HG03060 (cell line): ENCODE measurements at regions not wholly inside any gene's neighbourhood (a gene's known extent, or its start where the extent isn't known, plus 50 kb on each side); places are given as distances from the start of the nearest gene placed in this dataset.

Source experiments
- ATAC-seq: cut with Tn5 transposase; IDR thresholded peaks from one replicate; pipeline ENCODE4 v1.9.1; 2021; ENCODE audit warnings: low read depth, moderate number of reproducible peaks; ENCODE audit not compliant: unreplicated experiment

DNA sequence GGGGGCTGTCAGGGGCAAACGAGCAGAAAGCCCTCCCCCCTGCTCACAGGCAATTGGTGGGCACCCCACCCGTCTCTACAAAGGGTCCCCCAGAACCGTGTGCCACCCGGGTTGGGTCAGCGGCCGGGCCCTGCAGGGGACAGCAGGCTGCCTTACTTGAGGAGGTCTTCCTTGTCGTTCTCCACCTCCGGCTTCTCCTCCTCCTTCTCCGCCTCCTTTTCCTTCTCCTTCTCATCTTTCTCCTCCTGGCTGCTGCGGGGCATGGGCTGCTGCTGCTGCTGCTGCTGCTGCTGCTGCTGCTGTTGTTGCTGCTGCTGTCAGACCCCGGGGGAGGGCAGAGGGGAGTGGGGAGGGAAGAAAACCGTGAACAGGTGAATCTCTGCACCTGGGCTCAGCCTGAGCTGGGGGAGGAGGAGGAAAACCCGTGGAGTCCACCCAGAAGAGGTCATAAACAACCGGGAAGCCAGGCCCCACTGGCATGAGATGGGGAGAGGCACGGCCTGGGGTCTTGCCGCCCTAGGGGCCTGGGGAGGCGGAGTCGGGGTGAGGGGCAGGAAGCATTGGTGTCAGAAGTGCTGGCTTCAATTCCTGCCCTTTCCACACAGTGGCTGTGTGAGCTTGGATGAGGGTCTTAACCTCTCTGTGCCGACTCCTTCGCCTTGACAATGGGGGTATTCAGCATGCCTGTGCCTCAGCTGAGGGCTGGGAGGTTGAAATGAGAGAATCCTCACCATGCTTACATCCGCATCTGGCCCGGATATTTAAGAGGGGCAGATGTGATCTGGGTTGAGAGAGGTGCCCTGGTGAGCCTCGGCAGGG lies 107.6 kb downstream of the RFLNA start:
- no peak for ATAC-seq

DNA sequence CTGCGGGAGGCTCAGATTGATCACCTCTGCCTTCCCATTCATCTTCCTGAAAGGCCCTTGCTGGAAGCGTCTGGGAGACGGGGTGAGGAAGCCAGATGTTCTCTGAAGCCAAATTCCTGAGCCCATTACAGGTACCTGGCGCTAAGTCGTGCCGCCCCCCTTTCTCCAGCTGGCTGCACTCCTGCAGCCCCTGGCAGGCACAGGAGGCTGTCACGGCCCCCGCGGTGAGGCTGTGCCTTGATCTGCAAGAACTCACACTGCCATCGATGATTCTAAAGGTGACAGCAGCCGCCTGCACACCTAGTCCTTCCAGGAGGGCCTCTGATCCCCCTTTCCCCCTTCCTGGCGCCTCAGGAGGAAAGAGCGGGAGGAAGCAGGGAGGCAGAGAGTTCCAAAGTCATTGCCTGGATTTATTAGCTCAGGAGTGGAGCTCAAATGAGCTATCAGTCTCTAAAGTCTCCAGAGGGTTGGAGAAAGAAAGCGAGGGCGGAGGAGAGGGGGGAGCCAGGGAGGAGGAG lies 106.9 kb downstream of the RFLNA start:
- no peak for ATAC-seq

DNA sequence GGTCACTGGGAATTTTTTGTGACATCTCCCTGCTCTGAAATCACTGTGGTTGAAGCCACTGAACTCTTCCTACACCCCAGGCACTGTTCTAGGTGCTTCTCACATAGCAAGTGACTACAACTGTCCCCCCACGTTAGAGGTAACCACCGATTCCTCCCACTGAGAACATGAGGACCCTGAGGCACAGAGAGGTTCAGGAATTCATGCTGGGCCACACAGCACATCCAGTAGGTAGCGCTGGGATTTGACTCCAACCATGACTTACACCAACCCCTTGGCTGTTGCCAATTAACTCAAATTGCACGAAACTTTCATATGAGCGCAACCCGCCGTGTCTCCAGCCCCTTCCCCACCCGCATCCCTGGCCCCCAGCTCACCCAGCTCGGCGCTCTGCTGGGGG lies 105.2 kb downstream of the RFLNA start:
- ATAC-seq, result no peak

DNA sequence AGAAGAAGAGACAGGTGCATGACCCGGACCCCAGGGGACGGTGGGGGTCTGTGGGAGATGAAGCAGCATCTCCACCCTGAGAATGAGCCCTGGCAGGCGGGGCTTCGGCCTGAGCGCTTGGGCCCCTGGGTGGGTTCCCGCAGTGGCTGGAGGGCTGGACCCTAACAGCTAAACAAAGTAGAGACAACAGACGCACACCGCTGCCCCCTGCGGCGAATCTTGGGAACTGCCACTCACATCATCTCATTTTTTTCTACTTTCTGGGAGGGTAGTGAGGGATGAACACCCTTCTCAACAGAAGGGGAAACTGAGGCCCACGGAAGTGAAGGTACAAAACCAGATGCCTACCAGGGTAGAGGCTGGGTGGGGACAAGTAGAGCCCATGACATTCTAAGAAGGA lies 104.7 kb downstream of the RFLNA start:
- no peak for ATAC-seq

DNA sequence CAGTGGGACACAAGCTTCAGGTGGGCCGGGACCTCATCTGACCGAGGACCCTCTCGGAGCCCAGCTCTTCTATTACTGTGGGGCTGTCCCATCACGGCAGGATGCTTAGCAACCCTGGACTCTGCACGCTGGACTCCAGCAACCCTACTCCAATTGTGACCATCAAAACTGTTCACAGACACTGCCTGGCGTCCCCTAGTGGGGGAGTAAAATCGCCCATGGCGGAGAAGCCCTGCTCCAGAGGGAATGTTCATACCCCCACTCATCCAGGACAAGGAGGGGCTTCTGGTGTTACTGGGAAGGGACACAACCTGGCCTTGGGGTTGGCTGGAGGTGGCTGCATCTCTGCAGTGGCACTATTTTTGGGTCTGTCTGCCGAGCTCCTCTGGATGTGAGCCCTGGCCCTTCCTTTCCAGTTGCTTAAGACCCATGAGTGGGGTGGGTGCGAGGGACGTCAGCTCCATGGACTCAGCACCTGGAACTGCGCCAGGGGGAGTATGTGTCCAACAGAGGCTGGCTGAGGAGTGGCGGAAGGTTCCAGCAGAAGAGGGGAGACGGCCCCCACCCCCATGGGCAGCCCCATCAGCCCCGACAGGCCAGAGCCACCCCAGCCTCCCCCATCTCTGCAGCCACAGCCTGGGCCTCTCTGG lies 103.8 kb downstream of the RFLNA start:
- no peak for ATAC-seq

DNA sequence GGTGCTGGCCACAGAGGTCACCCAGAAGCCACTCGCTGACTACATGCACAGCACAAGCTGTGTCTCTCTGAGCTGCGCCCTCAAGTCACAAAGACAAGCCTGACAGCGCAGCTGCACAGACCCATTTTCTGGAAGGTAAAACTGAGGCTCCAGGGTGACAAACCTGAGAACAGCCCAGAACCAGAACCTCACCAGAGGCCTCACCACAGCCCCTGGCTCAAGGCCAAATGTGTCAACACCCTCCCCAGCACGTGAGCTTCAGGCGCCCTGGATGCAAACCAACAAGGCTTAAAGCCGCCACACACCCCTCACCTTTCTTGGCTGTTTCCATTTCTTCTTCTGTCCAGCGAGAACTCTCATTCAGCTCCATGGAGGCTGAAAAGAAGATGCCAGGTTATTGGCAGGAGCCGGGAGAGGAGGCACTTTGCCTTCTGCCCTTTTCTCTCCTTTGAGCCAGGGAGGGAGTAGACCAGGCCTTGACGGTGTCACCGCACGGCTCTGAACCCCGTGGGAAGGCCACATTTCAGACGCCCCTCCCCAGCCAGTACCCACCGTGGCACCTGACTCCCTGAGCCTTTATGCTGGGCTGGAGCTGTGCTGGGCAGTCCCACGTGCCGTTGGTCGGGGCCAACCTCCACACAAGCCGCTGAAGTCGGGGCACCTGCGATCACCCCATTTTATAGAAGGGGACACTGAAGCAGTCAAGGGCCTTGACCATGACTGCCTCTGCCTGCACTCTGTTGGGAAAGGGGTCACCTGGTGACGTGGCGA lies 103.1 kb downstream of the RFLNA start:
- no peak for ATAC-seq

DNA sequence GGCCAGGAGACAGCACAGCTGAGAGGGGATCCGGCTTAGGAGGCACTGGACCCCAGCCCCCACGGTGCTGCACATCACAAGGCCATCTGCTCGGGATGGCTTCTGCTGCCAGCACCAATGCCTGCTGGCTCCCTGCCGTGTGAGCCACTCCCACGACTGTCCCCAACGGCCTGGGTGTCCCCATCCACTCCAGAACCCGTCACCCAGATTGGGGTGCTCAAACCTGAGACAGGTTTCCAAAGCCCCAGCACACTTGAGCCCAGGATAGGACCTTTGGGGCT lies 102.4 kb downstream of the RFLNA start:
- no peak for ATAC-seq

DNA sequence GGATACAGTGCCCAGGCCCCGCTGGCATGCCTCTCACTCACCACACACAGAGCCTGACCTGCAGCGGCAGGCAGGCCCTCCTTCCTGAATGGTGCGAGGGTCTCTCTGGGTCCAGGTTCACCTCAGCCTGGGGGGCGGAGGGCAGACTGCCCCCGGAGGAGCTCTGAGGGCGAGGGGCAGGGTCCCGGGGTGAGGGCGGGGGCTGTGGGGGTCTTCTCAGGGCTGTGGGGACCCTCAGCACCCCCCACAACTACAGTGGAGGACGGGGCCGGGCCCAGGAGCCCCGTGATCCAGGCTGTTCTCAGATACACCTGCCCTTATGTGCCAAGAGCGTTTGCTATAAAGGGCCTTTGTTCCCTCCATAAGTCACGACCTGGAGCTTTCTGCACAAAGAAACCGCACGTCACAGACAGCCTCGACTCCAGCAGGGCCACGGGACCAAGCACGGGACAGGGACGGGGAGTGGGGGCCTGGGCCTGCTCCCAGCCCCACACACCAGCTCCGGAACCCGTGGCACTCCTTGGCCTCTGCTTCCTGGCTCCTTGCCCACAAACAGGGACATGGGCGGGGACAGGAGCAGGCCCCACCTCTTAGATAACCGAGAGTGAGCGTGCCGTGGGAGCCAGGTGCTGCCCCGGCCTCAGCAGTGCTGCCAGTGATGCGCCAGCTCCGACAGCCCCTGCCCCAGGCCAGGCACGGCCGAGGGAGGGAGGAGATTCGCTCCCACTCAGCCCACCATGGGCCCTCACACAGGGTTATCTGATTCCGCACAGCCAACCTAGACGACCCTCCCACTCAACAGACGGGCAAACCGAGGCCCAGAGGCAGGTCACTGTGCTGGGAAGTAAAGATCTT lies 101.9 kb downstream of the RFLNA start:
- no peak for ATAC-seq

DNA sequence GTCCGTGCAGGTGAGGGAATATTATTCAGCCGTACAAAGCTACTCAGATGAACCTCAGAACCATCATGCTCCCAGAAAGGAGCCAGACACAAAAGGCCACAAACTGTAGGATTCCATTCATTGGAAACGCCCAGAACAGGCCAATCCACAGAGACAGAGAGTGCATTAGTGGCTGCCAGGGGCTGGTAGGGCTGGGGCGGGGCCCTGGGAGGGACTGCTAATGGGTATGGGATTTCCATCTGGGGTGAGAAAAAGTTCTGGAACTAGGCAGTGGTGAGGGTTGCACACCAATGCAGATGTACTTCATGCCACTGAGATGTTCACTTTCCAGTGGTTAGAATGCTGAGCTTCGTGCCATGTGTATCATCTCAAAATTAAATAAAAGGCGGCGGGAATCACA lies 101.1 kb downstream of the RFLNA start:
- no peak for ATAC-seq

DNA sequence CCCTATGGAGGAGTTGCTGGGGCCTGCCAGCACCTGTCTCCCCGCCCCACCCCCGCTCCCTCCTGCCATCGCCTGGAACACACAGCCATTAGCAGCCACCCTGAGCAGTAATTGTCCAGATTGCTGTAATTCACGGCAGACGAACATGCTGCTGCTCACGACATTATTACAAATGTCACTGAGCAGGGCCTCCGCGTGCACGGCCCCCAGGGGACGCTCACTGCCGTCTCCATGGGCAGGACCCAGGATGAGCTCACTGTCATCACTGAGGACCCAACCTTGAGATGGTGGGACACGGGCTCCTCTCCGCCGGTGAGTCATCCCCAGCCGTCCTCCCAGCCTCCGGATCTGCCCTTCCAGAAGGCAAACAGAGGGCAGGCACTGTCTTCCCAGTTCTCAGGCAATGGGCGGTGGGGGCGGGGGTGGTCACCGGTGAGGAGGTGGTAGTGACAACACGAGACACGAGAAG lies 100.4 kb downstream of the RFLNA start:
- ATAC-seq, result no peak

DNA sequence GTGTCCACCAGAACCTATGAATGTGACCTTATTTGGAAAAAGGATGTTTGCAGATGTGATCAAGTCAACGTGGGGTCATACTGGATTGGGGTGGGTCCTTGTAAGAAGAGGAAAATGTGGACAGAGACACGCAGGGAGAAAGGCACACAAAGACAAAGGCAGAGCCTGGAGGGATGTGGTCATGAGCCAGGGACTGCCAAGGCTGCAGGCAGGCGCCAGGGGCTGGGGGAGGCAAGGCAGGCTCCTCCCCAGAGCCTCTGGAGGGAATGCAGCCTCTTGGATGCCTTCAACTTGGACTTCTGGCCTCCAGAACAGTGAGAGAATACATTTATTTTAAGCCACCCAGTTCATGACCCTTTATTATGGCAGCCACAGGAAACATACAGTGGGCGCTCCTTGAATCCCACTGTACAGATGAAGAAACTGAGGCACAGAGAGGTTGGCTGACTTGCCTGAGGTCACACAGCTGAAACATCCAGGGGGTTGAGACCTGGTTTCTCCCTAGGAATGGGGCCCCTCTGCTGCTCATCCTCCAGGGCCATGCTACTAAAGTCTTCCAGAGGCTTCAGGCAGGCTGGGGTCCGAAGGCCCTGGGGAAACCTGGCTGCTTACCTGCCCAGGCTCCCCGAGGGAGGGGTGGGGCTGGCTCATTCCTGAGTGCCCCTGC lies 99.7 kb downstream of the RFLNA start:
- ATAC-seq, result no peak

DNA sequence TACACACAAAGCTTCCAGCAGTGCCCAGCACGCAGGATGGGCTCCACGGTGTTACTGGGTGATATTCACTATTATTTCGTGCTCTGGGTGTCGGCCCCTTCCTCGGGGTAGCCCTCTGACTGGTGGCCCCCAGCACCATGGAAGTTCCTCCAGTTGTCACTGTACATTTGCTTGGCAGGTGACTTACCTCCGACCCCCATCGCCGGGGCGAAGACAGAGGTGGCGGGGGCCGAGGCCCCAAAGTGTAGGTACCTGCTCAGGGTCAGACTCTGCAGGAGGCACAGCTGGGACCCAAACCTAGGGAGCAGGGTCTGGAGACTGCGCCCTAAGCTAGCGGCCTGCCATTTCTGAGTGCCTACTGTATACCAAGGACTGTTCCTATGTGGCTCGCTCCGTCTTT lies 98.9 kb downstream of the RFLNA start:
- no peak for ATAC-seq

DNA sequence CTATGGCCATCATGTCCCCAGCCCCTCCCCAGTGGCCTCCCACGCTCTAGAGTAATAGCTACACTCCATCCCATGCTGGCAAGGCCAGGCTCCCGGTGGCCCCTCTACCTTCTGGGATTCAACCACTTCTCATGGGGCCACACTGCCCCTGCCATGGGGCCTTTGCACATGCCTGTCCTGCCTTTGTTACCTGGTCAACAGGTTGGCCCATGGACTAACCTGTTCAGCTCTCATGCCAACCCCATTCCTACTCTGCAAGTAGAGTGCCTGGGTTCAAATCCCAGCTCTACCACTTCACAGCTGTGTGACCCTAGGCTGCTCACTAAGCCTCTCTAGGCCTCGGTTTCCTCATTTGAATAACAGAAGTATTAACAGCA lies 98.5 kb downstream of the RFLNA start:
- no peak for ATAC-seq

DNA sequence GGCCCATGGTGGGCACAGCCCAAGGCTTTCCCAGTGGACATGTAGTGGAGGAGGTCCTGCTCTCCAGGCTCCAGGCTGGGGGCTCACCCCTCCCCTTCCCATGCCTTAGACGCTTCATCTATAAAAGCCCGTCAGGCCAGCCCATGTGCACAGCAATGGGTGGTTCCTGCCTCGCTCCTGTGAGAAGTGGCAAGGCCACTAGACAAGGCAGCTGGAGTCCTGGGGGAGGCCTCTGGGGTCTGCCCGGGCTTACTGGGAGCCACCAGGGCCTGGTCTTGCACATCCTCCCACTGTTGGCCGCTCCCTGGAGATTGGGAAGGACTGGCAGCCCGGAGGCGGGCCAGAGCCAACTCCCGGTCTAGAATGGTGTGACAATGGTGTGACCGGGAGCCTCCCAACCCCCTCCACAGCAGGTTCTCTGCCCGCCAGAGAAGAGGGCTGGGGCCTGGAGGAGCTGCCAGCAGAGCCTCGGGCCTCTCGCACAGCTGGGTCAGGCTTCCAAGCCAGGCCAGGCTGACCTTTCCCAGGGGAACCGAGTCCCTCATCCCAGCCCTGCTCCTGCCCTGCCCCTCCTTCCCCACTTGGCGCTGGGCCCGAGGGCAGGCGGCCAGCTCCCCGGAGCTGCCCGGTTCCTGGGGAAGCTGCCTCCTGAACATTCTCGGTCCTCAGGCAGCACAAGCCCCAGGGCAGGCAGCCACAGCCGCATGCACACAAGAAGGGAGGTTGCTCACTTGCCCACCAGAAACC lies 97.9 kb downstream of the RFLNA start:
- no peak for ATAC-seq

DNA sequence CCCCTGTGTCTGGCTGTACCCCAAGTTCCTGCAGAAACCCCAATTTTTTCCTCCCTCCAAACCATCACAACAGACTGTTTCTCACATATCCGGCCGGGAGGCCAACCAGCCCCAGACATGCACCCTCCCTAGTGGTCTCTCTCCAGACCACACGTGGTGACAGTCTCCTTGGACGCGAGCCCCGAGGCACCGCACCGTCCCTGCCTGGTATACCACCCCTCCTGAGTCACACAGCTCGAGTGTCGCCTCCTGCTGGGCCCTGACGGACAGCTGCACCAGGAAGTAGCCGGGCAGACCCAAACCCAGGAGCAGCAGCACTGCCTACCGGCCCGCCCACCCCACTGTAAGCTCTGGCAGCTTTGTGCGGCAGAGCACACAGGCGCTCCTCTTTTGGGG lies 97.4 kb downstream of the RFLNA start:
- ATAC-seq, result no peak

DNA sequence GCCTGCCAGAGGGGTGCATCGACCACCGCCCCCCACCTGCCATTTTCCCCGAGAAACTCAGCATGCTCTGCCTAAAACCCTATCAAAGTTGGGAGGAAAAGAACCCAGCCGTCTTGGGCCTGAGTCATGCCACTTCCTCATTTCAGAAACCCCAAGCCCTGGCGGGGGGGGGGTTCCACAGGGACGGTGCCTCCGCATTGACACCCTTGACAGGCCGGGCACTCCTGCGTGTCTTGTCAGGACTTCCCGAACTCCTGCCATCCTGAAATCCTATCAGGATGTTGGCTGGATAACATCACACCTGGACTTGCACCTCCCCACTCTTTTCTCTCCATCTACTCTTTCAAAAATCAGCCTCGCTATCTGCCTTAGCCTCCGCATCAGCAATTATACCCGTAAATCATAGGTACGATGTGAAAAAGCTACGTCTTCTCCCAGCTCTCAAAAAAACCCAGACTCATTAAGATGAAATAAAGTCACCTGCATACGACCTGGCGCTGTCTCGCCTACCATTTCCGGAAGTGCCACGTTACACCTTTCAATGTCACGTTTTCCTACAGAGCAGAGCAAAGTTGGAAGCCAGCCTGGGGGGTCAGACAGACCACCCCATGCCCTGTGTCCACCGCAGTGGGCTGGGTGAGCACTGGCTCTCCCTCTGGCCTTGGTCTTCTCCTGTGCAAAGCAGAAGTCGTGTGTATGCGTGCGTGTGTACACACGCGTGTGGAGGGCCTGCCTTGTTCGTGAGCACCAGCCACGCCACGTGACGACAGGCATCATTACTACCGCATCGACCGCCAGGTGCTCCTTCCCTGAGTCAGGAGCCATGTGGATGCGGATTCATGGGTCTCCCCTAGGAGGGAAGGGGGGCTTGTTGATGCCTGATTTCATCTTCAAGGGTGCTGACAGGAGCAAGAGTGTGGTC lies 96.7 kb downstream of the RFLNA start:
- peak; percentile 39 for ATAC-seq

DNA sequence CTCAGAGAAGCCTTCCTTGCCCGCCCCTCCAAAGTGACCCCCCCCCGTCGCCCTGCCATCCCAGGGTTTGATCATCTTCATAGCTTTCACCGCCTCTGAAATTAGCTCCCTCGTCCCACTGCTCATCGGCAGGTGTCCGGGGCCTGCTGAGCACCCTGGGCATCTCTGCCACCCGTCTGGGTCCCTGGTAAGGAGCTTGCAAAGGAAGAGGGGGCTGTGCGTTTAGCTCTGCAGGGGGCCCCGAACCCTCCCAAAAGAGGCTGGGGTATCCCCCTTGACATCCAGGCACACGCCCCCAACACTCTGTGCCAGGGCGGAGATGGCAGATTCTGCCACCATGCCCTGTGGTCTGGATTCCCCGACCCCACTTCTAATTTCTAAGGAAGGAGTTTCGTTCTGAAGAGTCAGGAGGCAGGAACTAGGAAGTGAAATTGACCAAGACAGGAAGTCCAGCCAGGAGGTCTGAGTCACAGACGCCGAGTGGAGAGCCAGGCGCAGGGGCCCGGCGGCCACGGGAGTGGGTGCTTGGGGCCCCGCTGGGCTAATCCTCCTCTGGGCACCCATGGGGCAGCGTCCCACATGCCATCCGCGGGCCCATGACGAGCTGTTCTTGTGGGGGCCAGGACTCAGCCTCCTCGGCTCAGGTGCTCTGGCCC lies 95.7 kb downstream of the RFLNA start:
- no peak for ATAC-seq
